NB4 (cell line): ENCODE measurements at regions not wholly inside any gene's neighbourhood (a gene's known extent, or its start where the extent isn't known, plus 50 kb on each side); places are given as distances from the start of the nearest gene placed in this dataset.

Source experiments
- CTCF ChIP-seq: IDR thresholded peaks from one replicate; pipeline ENCODE4 v1.5.1; 2012; ENCODE audit warnings: low read depth, low read length
- MAX ChIP-seq: IDR thresholded peaks from 2 replicates; pipeline ENCODE4 v1.6.1; 2011; ENCODE audit warnings: low read depth, low read length
- MYC ChIP-seq: IDR thresholded peaks from 2 replicates; pipeline ENCODE4 v1.6.1; 2011; ENCODE audit warnings: low read depth, low read length
- POLR2A ChIP-seq: IDR thresholded peaks from 2 replicates; pipeline ENCODE4 v1.6.1; 2011; ENCODE audit warnings: mild to moderate bottlenecking; ENCODE audit not compliant: insufficient read length; ENCODE audit errors: extremely low read depth

GRCh38 chr16:77591347-77591746 is 131.0 kb upstream of the NUDT7 start:
- TF ChIP-seq CTCF (no peak), POLR2A (no peak), MYC (no peak), MAX (no peak)
